Naive thymus-derived CD8-positive, alpha-beta T cell (primary cell): ENCODE measurements at regions not wholly inside any gene's neighbourhood (a gene's known extent, or its start where the extent isn't known, plus 50 kb on each side); places are given as distances from the start of the nearest gene placed in this dataset.

Experiments used
- ATAC-seq, 2 donors: fragments of 150-1000 bp; cut with Tn5 transposase in 1 of 2; sonication (Bioruptor Pico), chemical (Tn5 transposase) in 1 of 2; 1 replicate in 1 of 2; 2 replicates in 1 of 2; pipeline ENCODE4 v1.10.0; 2021; ENCODE audit warnings: mild to moderate bottlenecking in 2 of 2, moderate library complexity in 2 of 2
- POLR2A ChIA-PET: fragments of 350-600 bp; sonication (Branson Sonifier 250); formaldehyde crosslinking; loops from one replicate; lab custom pipeline; 2021; ENCODE audit warnings: antibody characterized with exemption; lab: Charles Lee
- DNase-seq, 10 donors: peaks; one replicate each; pipeline versions ENCODE4 v3.0.0 to v3.0.0-alpha.2; 2020 to 2022
- H3K27ac Mint-ChIP-seq, 10 donors: one replicate each; pipeline ENCODE4 v1.8.0; 2020 to 2022; ENCODE audit warnings: mild to moderate bottlenecking in 10 of 10, mixed read lengths in 10 of 10, moderate library complexity in 4 of 10, inconsistent platforms in 1 of 10
- H3K27me3 Mint-ChIP-seq, 5 donors: one replicate each; pipeline ENCODE4 v1.8.0; 2021 to 2022; ENCODE audit warnings: mixed read lengths in 5 of 5
- H3K36me3 Mint-ChIP-seq, 3 donors: one replicate each; pipeline ENCODE4 v1.8.0; 2020 to 2022; ENCODE audit warnings: mixed read lengths in 3 of 3, mild to moderate bottlenecking in 2 of 3, inconsistent platforms in 1 of 3
- H3K4me1 Mint-ChIP-seq, 4 donors: one replicate each; pipeline ENCODE4 v1.8.0; 2021 to 2022; ENCODE audit warnings: mixed read lengths in 4 of 4
- H3K4me3 Mint-ChIP-seq, 10 donors: one replicate each; pipeline ENCODE4 v1.8.0; 2020 to 2022; ENCODE audit warnings: mild to moderate bottlenecking in 10 of 10, mixed read lengths in 10 of 10, moderate library complexity in 6 of 10, inconsistent platforms in 1 of 10
- H3K9me3 Mint-ChIP-seq, 9 donors: one replicate each; pipeline ENCODE4 v1.8.0; 2020 to 2022; ENCODE audit warnings: mixed read lengths in 9 of 9, mild to moderate bottlenecking in 3 of 9, inconsistent platforms in 1 of 9, moderate library complexity in 1 of 9

- Mint-ChIP-seq H3K27me3 (no peaks in the 10 kb centered on the region), H3K4me3 (no peak overlapping the region), H3K4me1 (no peaks in the 10 kb centered on the region), H3K36me3 (no peaks in the 10 kb centered on the region), H3K9me3 (peaks cover 0 to 10% (median 2%) of the 10 kb centered on the region in 9 donors), H3K27ac (no peak overlapping the region)
- ATAC-seq (no peak), DNase-seq (no peak)
- POLR2A ChIA-PET: no interaction called here
Observed at GRCh38 chr4:126568652-126569570, 1063.8 kb upstream of the INTU start.

DNA sequence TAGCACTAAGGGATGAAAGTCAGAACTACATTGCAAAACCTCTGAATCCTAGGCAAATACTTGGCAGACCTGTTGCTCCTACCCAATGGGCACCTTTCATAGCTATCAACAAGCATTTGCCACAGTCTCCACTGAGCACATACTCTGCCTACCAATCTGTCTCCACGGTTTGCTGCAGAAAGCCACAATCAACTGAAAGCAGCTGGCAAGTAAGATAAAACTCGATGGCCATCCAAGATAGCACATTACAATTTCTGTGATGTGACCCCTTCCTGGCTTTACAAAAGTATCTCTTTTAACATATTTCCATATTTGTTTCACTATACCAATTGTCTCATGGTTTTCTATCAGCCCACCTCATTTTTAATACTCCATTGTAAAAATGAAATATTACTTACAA, 1060.5 kb upstream of the INTU start:
- Mint-ChIP-seq H3K9me3 (peaks cover 0 to 21% (median under 1%) of the 10 kb centered on the region in 9 donors), H3K4me3 (no peak overlapping the region), H3K27ac (no peak overlapping the region), H3K4me1 (no peaks in the 10 kb centered on the region), H3K27me3 (no peaks in the 10 kb centered on the region), H3K36me3 (no peaks in the 10 kb centered on the region)
- DNase-seq (no peak), ATAC-seq (no peak)
- POLR2A ChIA-PET: no interaction called here

DNA sequence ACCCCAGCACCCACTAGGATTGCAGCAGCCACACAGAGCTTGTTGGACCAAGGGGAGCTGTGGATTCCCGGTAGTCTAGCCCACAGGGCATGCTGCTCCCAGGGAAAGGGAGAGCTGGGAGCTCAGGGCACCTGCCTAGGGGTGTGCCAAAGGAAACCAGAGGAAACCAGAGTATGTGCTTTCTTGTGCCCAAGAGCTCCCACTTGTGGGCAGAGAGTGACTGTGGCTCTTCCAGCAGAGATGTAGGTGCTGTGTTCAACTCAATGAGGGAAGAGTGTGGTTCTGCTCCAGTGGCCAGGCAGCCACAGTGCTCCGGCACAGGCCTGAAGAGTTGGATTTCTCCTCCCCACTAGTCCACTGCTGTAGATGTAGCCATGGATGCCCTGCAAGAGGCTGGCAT, 1050.0 kb upstream of the INTU start:
- no peak for ATAC-seq
- POLR2A ChIA-PET: no interaction called here
- H3K9me3 Mint-ChIP-seq: peaks cover 4 to 41% (median 13%) of the 10 kb centered on the region in 9 donors
- peaks cover 0 to 6% (median 0%) of the 10 kb centered on the region in 3 donors for H3K36me3 Mint-ChIP-seq
- H3K27ac Mint-ChIP-seq: no peak overlapping the region
- H3K27me3 Mint-ChIP-seq: no peaks in the 10 kb centered on the region
- DNase-seq: no peak
- H3K4me1 Mint-ChIP-seq: no peaks in the 10 kb centered on the region
- no peak overlapping the region for H3K4me3 Mint-ChIP-seq

- no peak overlapping the region for H3K4me3 Mint-ChIP-seq
- ATAC-seq (no peak), DNase-seq (no peak)
- H3K27ac Mint-ChIP-seq: no peak overlapping the region
- no peaks in the 10 kb centered on the region for H3K4me1 Mint-ChIP-seq
- peaks cover 4 to 42% (median 10%) of the 10 kb centered on the region in 9 donors for H3K9me3 Mint-ChIP-seq
- POLR2A ChIA-PET: no interaction called here
- H3K27me3 Mint-ChIP-seq: no peaks in the 10 kb centered on the region
- peaks cover 0 to 6% (median 0%) of the 10 kb centered on the region in 3 donors for H3K36me3 Mint-ChIP-seq
Observed at GRCh38 chr4:126583509-126583908, 1049.2 kb upstream of the INTU start.

GRCh38 chr4:126591583-126591982, 1041.2 kb upstream of the INTU start:
- H3K36me3 Mint-ChIP-seq: no peaks in the 10 kb centered on the region
- no peaks in the 10 kb centered on the region for H3K27me3 Mint-ChIP-seq
- no peaks in the 10 kb centered on the region for H3K4me1 Mint-ChIP-seq
- no peak overlapping the region for H3K4me3 Mint-ChIP-seq
- H3K9me3 Mint-ChIP-seq: peaks cover 0 to 22% (median 9%) of the 10 kb centered on the region in 9 donors
- ATAC-seq (no peak), DNase-seq (no peak)
- POLR2A ChIA-PET: no interaction called here
- H3K27ac Mint-ChIP-seq: no peak overlapping the region

DNA sequence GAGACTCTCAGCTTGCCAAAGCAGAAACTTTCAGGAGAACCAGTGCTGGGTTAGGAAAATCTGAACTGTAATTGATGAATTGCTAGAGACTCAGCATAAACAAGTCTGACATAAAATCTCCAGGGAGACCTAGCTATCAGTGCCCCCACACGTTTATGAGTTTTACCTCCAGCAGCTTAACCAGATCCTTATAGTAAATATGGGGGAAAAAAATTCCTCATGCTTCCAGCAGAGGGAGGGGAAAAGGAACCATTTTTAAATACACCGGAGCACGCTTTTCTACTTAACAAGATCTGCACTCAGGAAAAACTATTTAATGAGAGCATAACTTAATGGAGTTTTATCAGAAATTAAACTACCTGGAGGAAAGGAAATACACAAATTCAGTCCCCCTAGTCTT, 1040.7 kb upstream of the INTU start:
- Mint-ChIP-seq H3K4me3 (no peak overlapping the region), H3K27ac (no peak overlapping the region), H3K36me3 (no peaks in the 10 kb centered on the region), H3K27me3 (no peaks in the 10 kb centered on the region), H3K9me3 (peaks cover 0 to 21% (median 9%) of the 10 kb centered on the region in 9 donors), H3K4me1 (no peaks in the 10 kb centered on the region)
- POLR2A ChIA-PET: no interaction called here
- no peak for ATAC-seq
- DNase-seq: no peak

DNA sequence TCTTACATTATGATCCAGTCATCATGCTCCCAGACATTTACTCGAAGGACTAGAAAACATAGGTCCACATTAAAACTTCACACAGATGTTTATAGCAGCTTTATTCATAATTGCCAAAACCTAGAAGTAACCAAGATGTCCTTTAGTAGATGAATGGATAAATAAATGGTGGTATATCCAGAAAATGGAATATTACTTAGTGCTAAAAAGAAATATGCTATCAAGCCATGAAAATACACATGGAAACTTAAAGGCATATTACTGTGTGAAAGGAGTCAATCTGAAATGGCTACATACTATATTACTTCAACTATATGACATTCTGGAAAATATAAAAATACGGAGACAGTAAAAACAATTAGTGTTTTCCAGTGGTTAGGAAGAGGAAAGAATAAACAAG, 1039.1 kb upstream of the INTU start:
- ATAC-seq: no peak
- Mint-ChIP-seq H3K27me3 (no peaks in the 10 kb centered on the region), H3K4me1 (no peaks in the 10 kb centered on the region), H3K4me3 (no peak overlapping the region), H3K36me3 (no peaks in the 10 kb centered on the region), H3K27ac (no peak overlapping the region), H3K9me3 (peaks cover 0 to 20% (median 7%) of the 10 kb centered on the region in 9 donors)
- no peak for DNase-seq
- POLR2A ChIA-PET: no interaction called here

DNA sequence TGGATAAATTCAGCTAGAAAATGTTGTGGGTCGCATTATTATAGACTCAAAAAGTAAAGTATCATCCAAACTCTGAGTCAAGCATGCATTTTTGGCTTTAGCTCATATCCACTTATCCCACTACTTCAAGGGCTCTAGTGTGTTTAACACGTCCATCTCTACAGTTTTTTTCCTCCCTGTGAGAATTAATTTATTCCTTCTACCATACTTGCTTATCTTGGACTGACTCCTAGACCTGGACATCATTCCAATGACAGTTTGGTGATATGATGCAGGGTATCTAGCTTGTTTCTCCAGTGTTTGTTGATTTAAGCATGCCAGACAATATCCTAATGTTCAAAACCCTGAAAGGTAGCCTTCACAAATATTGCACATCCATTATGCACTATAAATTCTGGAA, 1037.1 kb upstream of the INTU start:
- no peak overlapping the region for H3K27ac Mint-ChIP-seq
- DNase-seq (no peak), ATAC-seq (no peak)
- H3K27me3 Mint-ChIP-seq: no peaks in the 10 kb centered on the region
- H3K4me3 Mint-ChIP-seq: no peak overlapping the region
- H3K9me3 Mint-ChIP-seq: peaks cover 0 to 16% (median 0%) of the 10 kb centered on the region in 9 donors
- H3K4me1 Mint-ChIP-seq: no peaks in the 10 kb centered on the region
- POLR2A ChIA-PET: no interaction called here
- H3K36me3 Mint-ChIP-seq: no peaks in the 10 kb centered on the region

DNA sequence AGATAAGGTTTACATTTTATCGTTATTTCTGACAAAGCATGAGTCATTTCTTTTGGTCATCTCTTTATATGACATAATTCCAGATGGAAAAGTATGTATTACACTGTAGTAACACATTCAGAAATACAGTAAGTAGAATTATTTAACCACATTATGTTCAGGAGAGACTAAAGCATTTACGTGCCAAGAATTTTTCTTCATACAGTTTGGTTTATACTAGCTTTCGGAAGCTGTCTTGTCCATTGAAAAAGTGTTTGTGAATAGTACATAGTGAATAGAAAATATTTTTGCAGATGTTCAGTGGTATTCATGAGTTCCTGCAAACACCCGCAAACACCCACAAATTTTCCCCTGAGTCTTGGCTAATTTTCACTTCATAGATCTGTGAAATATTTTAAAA, 1033.0 kb upstream of the INTU start:
- H3K9me3 Mint-ChIP-seq: peaks cover 0 to 6% (median 0%) of the 10 kb centered on the region in 9 donors
- H3K36me3 Mint-ChIP-seq: no peaks in the 10 kb centered on the region
- ATAC-seq: no peak
- H3K4me1 Mint-ChIP-seq: no peaks in the 10 kb centered on the region
- POLR2A ChIA-PET: no interaction called here
- no peaks in the 10 kb centered on the region for H3K27me3 Mint-ChIP-seq
- H3K27ac Mint-ChIP-seq: no peak overlapping the region
- H3K4me3 Mint-ChIP-seq: no peak overlapping the region
- no peak for DNase-seq

DNA sequence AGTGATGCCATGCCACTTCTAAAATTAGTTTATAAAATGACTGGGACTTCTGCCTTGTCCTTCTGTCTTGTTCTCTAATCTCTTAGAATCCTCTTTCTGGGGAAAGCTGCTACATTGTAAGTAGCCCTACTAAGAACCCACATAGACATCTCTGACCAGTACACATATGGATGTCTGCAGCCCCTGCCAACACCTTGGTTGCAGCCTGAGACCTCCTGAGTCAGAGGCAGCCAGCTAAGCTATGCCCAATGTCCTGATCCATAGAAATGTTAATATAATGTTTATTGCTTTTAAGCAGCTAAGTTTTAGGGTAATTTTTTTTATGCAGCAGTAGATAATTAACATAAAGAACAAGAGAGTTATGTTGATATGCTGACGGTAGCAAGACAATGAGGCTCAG, 1029.5 kb upstream of the INTU start:
- DNase-seq (no peak), ATAC-seq (no peak)
- H3K27ac Mint-ChIP-seq: no peak overlapping the region
- POLR2A ChIA-PET: no interaction called here
- no peak overlapping the region for H3K4me3 Mint-ChIP-seq
- H3K9me3 Mint-ChIP-seq: peaks cover 0 to 2% (median 0%) of the 10 kb centered on the region in 9 donors
- no peaks in the 10 kb centered on the region for H3K36me3 Mint-ChIP-seq
- H3K4me1 Mint-ChIP-seq: no peaks in the 10 kb centered on the region
- H3K27me3 Mint-ChIP-seq: no peaks in the 10 kb centered on the region

DNA sequence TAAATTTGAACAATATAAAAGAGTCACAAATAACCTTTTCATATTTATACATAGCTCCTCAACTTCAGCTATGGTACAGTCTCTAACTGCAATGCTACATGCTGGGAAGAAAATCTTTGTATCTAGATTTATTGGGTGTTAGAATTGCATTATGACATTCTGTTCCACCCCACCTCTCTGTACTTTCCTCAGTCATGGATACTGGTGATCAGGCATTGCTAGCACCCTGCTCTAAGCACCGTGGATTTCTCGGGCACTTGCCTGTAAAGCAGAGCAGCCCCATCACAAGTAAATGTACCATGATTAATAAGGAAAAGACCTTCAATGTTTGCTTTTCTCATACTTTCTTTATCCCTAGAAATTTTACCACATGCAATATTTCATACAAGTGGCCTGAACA, 1028.9 kb upstream of the INTU start:
- Mint-ChIP-seq H3K27me3 (no peaks in the 10 kb centered on the region), H3K4me3 (no peak overlapping the region), H3K4me1 (no peaks in the 10 kb centered on the region), H3K36me3 (no peaks in the 10 kb centered on the region), H3K9me3 (peaks cover 0 to 2% (median 0%) of the 10 kb centered on the region in 9 donors), H3K27ac (no peak overlapping the region)
- POLR2A ChIA-PET: no interaction called here
- ATAC-seq (no peak), DNase-seq (no peak)

GRCh38 chr4:126604268-126604867, 1028.4 kb upstream of the INTU start:
- H3K27ac Mint-ChIP-seq: no peak overlapping the region
- ATAC-seq: no peak
- no peak for DNase-seq
- H3K4me3 Mint-ChIP-seq: no peak overlapping the region
- H3K27me3 Mint-ChIP-seq: no peaks in the 10 kb centered on the region
- H3K9me3 Mint-ChIP-seq: peaks cover 0 to 2% (median 0%) of the 10 kb centered on the region in 9 donors
- POLR2A ChIA-PET: no interaction called here
- H3K36me3 Mint-ChIP-seq: no peaks in the 10 kb centered on the region
- no peaks in the 10 kb centered on the region for H3K4me1 Mint-ChIP-seq

DNA sequence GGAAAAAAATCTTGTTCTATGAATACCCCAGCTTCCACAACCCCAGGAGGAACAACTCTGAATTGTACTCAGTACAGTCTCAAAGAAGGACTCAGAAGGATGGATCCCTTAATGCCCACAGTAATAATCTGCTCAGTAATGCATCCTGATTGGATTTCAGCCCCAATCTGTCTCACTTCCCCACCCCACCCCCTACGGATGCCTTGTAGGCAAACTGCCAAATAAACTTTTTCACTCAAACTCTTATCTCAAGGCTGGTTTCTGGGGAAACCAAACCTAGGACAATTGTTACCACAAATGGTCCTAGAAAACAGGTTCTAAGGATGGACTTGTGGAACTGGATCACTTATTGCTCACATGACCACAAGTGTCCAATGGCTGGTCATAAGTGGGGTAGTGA, 1021.8 kb upstream of the INTU start:
- no peaks in the 10 kb centered on the region for H3K27me3 Mint-ChIP-seq
- ATAC-seq (no peak), DNase-seq (no peak)
- H3K27ac Mint-ChIP-seq: no peak overlapping the region
- H3K4me3 Mint-ChIP-seq: no peak overlapping the region
- H3K4me1 Mint-ChIP-seq: no peaks in the 10 kb centered on the region
- no peaks in the 10 kb centered on the region for H3K36me3 Mint-ChIP-seq
- POLR2A ChIA-PET: no interaction called here
- H3K9me3 Mint-ChIP-seq: peaks cover 0 to 6% (median 2%) of the 10 kb centered on the region in 9 donors
